ENCODE measurements at regions not wholly inside any gene's neighbourhood (a gene's known extent, or its start where the extent isn't known, plus 50 kb on each side); places are given as distances from the start of the nearest gene placed in this dataset.

DNA sequence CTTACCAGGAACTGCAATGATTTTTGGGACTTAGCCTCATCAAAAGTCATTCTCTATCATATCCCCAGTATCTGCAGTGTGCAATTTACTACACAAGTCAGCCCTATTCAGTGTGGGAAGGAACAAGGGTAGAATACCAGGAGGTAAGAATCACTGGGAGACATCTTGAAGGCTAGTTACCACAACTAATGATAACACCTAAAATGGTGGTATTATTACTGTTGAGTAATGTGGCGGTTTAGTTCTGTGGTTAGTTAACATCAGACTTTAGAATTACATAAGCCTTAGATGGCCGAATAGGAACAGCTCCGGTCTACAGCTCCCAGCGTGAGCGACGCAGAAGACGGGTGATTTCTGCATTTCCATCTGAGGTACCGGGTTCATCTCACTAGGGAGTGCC, 567.9 kb upstream of the CDH11 start:
- TF ChIP-seq, protein P1, sequence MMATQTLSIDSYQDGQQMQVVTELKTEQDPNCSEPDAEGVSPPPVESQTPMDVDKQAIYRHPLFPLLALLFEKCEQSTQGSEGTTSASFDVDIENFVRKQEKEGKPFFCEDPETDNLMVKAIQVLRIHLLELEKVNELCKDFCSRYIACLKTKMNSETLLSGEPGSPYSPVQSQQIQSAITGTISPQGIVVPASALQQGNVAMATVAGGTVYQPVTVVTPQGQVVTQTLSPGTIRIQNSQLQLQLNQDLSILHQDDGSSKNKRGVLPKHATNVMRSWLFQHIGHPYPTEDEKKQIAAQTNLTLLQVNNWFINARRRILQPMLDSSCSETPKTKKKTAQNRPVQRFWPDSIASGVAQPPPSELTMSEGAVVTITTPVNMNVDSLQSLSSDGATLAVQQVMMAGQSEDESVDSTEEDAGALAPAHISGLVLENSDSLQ (IDR thresholded peaks at IDR 0.05) = no peak
- CTCF ChIA-PET = no interaction called here
- POLR2A ChIA-PET = no interaction called here
- DNase-seq (ENCODE audit: extremely low spot score) = no peak

DNA sequence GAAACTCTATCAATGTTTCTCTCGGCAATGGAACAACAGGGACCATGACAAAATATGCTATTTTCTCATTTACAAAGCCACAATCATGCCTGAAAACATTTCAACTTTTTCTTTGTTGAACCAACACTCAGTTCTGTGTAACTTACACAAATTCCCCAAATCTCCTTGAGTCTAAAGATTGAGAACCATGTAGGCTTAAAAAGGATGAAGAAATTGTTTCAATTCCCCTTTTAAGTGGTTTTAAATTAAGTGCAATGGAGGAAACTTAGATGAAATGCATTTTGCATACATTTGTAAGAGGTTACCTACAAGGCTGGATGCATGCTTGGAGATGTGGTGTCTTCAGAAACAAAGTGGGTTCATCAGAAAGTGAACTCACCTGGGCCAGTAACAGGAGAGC, 566.4 kb upstream of the CDH11 start:
- POLR2A ChIA-PET = no interaction called here
- DNase-seq (ENCODE audit: extremely low spot score) = no peak
- CTCF ChIA-PET = no interaction called here
- no peak for TF ChIP-seq ZNF384 (IDR thresholded peaks at IDR 0.05)
- no peak for TF ChIP-seq ARNT (IDR thresholded peaks at IDR 0.05)
- TF ChIP-seq SUZ12 (IDR thresholded peaks at IDR 0.05) = no peak
- no peak for TF ChIP-seq BHLHE40 (IDR thresholded peaks at IDR 0.05; ENCODE audit: borderline replicate concordance)

GRCh38 chr16:65684230-65684629, 562.4 kb upstream of the CDH11 start:
- ChIA-PET CTCF (no interaction called here), POLR2A (no interaction called here)
- DNase-seq (ENCODE audit: extremely low spot score) = no peak
- TF ChIP-seq LEF1 (IDR thresholded peaks at IDR 0.05; ENCODE audit: borderline replicate concordance) (no peak), ARNT (IDR thresholded peaks at IDR 0.05) (no peak), FOXA1 (IDR thresholded peaks at IDR 0.05) (no peak), BHLHE40 (IDR thresholded peaks at IDR 0.05; ENCODE audit: borderline replicate concordance) (no peak), SP1 (IDR thresholded peaks at IDR 0.05) (no peak), ZNF384 (IDR thresholded peaks at IDR 0.05) (no peak), ELF4 (IDR thresholded peaks at IDR 0.05) (no peak), FOXM1 (IDR thresholded peaks at IDR 0.05; ENCODE audit: borderline replicate concordance) (no peak), SUZ12 (IDR thresholded peaks at IDR 0.05) (no peak), CTBP1 (IDR thresholded peaks at IDR 0.05; ENCODE audit: borderline replicate concordance) (no peak), FOXK2 (IDR thresholded peaks at IDR 0.05) (no peak), TARDBP (IDR thresholded peaks at IDR 0.05) (no peak), L3MBTL2 (conservative IDR thresholded peaks at IDR 0.05) (no peak), HDGF (IDR thresholded peaks at IDR 0.05; ENCODE audit: borderline replicate concordance) (no peak), NFRKB (IDR thresholded peaks at IDR 0.05) (no peak)
- TF ChIP-seq, protein P1 (IDR thresholded peaks at IDR 0.05) = no peak

DNA sequence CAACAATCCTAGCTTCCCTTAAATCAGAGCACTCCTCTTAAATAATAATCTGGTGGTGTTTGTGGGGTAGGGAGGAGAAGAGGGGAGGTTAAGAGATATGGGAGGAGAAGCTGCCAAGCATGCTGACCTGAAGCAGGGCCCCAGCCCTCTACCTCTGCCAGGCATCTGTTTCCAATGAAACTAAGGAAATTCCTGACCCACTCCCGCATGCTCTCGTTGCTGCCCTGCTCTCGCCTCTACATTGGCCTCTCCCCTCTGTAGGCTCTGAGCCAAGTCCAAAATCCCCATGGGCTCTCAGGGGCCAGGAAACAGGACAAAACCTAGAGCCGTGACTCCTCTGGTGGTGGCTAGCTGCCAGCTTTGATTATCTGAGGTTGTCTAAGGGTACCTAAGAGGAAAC, 559.5 kb upstream of the CDH11 start:
- CTCF ChIA-PET = no interaction called here
- no peak for DNase-seq (ENCODE audit: extremely low spot score)
- no peak for TF ChIP-seq FOXM1 (IDR thresholded peaks at IDR 0.05; ENCODE audit: borderline replicate concordance)
- TF ChIP-seq FOXA1 (IDR thresholded peaks at IDR 0.05) = no peak
- TF ChIP-seq SUZ12 (IDR thresholded peaks at IDR 0.05) = no peak
- TF ChIP-seq FOXK2 (IDR thresholded peaks at IDR 0.05) = no peak
- TF ChIP-seq, protein P1 (IDR thresholded peaks at IDR 0.05) = no peak
- no peak for TF ChIP-seq TARDBP (IDR thresholded peaks at IDR 0.05)
- TF ChIP-seq LEF1 (IDR thresholded peaks at IDR 0.05; ENCODE audit: borderline replicate concordance) = no peak
- TF ChIP-seq SP1 (IDR thresholded peaks at IDR 0.05) = no peak
- no peak for TF ChIP-seq BHLHE40 (IDR thresholded peaks at IDR 0.05; ENCODE audit: borderline replicate concordance)
- no peak for TF ChIP-seq ZNF384 (IDR thresholded peaks at IDR 0.05)
- TF ChIP-seq ELF4 (IDR thresholded peaks at IDR 0.05) = no peak
- TF ChIP-seq CTBP1 (IDR thresholded peaks at IDR 0.05; ENCODE audit: borderline replicate concordance) = no peak
- no peak for TF ChIP-seq ARNT (IDR thresholded peaks at IDR 0.05)
- TF ChIP-seq NFRKB (IDR thresholded peaks at IDR 0.05) = no peak
- no peak for TF ChIP-seq HDGF (IDR thresholded peaks at IDR 0.05; ENCODE audit: borderline replicate concordance)
- no peak for TF ChIP-seq L3MBTL2 (conservative IDR thresholded peaks at IDR 0.05)
- POLR2A ChIA-PET = no interaction called here

DNA sequence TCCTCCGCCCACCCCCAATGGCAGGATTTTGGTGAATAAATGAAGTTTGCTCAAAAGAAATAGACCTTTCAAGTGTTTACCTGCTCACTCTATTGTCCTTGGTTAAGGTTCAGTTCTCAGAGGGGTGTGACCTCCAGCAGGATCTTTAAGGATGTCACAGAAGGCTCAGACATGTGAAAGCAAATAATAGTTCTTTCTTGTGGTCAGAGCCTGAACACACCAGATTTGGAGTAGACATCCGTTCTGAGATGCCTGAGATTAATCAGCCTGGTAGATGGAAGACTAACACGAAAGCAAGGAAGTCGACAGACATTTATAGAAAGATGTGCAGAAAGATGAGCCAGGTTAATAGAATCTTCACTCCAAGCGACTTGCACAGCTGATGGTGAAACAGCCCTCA, 557.9 kb upstream of the CDH11 start:
- ChIA-PET CTCF (no interaction called here), POLR2A (no interaction called here)
- no peak for DNase-seq (ENCODE audit: extremely low spot score)
- TF ChIP-seq LEF1 (IDR thresholded peaks at IDR 0.05; ENCODE audit: borderline replicate concordance) = no peak
- no peak for TF ChIP-seq HDGF (IDR thresholded peaks at IDR 0.05; ENCODE audit: borderline replicate concordance)
- no peak for TF ChIP-seq TARDBP (IDR thresholded peaks at IDR 0.05)
- TF ChIP-seq BHLHE40 (IDR thresholded peaks at IDR 0.05; ENCODE audit: borderline replicate concordance) = no peak
- no peak for TF ChIP-seq ARNT (IDR thresholded peaks at IDR 0.05)

GRCh38 chr16:65675161-65675560, 553.3 kb upstream of the CDH11 start:
- TF ChIP-seq ARNT (IDR thresholded peaks at IDR 0.05) (no peak), CTBP1 (IDR thresholded peaks at IDR 0.05; ENCODE audit: borderline replicate concordance) (no peak), FOXK2 (IDR thresholded peaks at IDR 0.05) (no peak), FOXA1 (IDR thresholded peaks at IDR 0.05) (no peak), ELF4 (IDR thresholded peaks at IDR 0.05) (no peak), LEF1 (IDR thresholded peaks at IDR 0.05; ENCODE audit: borderline replicate concordance) (no peak), FOXM1 (IDR thresholded peaks at IDR 0.05; ENCODE audit: borderline replicate concordance) (no peak), SP1 (IDR thresholded peaks at IDR 0.05) (no peak), SUZ12 (IDR thresholded peaks at IDR 0.05) (no peak), HDGF (IDR thresholded peaks at IDR 0.05; ENCODE audit: borderline replicate concordance) (no peak), TARDBP (IDR thresholded peaks at IDR 0.05) (no peak), NFRKB (IDR thresholded peaks at IDR 0.05) (no peak), BHLHE40 (IDR thresholded peaks at IDR 0.05; ENCODE audit: borderline replicate concordance) (no peak)
- TF ChIP-seq, protein P1 (IDR thresholded peaks at IDR 0.05) = no peak
- no peak for DNase-seq (ENCODE audit: extremely low spot score)
- CTCF ChIA-PET = no interaction called here
- POLR2A ChIA-PET = no interaction called here

All from HEK293T (cell line).